GM19240 (cell line): ENCODE measurements at regions not wholly inside any gene's neighbourhood (a gene's known extent, or its start where the extent isn't known, plus 50 kb on each side); places are given as distances from the start of the nearest gene placed in this dataset.

ENCODE experiments used
- DNase-seq: peaks from one replicate; pipeline ENCODE4 v3.0.0; 2011; ENCODE audit warnings: low spot score; ENCODE audit not compliant: insufficient read length

- no peak for DNase-seq
Observed at GRCh38 chr1:239593527-239593926, 207.2 kb downstream of the CHRM3 start.

- no peak for DNase-seq
Observed at GRCh38 chr1:239600588-239600987, 214.2 kb downstream of the CHRM3 start.

GRCh38 chr1:239601108-239601507 is 214.7 kb downstream of the CHRM3 start:
- no peak for DNase-seq

GRCh38 chr1:239603530-239603929 is 217.2 kb downstream of the CHRM3 start:
- no peak for DNase-seq

GRCh38 chr1:239606850-239607400 is 220.6 kb downstream of the CHRM3 start:
- no peak for DNase-seq

GRCh38 chr1:239608469-239608868 is 222.1 kb downstream of the CHRM3 start:
- DNase-seq, result no peak

GRCh38 chr1:239612379-239612778 is 226.0 kb downstream of the CHRM3 start:
- DNase-seq, result no peak

- no peak for DNase-seq
Observed at GRCh38 chr1:239616673-239617072, 230.3 kb downstream of the CHRM3 start.

GRCh38 chr1:239617259-239617658 is 230.9 kb downstream of the CHRM3 start:
- DNase-seq, result no peak

GRCh38 chr1:239617731-239618130 is 231.4 kb downstream of the CHRM3 start:
- DNase-seq, result no peak

- no peak for DNase-seq
Observed at GRCh38 chr1:239619190-239619589, 232.8 kb downstream of the CHRM3 start.

GRCh38 chr1:239630767-239631166 is 244.4 kb downstream of the CHRM3 start:
- no peak for DNase-seq

GRCh38 chr1:239633432-239633831 is 247.1 kb downstream of the CHRM3 start:
- DNase-seq, result no peak

- no peak for DNase-seq
Observed at GRCh38 chr1:239635276-239635675, 248.9 kb downstream of the CHRM3 start.

GRCh38 chr1:239636347-239636746 is 250.0 kb downstream of the CHRM3 start:
- DNase-seq, result no peak

GRCh38 chr1:239644604-239645003 is 258.2 kb downstream of the CHRM3 start:
- DNase-seq, result no peak

- no peak for DNase-seq
Observed at GRCh38 chr1:239647045-239647444, 260.7 kb downstream of the CHRM3 start.

- no peak for DNase-seq
Observed at GRCh38 chr1:239647964-239648632, 261.7 kb downstream of the CHRM3 start.

- no peak for DNase-seq
Observed at GRCh38 chr1:239655023-239655422, 268.7 kb downstream of the CHRM3 start.

GRCh38 chr1:239657291-239657690 is 270.9 kb downstream of the CHRM3 start:
- no peak for DNase-seq

- no peak for DNase-seq
Observed at GRCh38 chr1:239662950-239663349, 276.6 kb downstream of the CHRM3 start.

GRCh38 chr1:239672256-239672655 is 285.9 kb downstream of the CHRM3 start:
- no peak for DNase-seq

- DNase-seq, result no peak
Observed at GRCh38 chr1:239675735-239676134, 289.4 kb downstream of the CHRM3 start.
